ENCODE measurements at regions not wholly inside any gene's neighbourhood (a gene's known extent, or its start where the extent isn't known, plus 50 kb on each side); places are given as distances from the start of the nearest gene placed in this dataset.

DNA sequence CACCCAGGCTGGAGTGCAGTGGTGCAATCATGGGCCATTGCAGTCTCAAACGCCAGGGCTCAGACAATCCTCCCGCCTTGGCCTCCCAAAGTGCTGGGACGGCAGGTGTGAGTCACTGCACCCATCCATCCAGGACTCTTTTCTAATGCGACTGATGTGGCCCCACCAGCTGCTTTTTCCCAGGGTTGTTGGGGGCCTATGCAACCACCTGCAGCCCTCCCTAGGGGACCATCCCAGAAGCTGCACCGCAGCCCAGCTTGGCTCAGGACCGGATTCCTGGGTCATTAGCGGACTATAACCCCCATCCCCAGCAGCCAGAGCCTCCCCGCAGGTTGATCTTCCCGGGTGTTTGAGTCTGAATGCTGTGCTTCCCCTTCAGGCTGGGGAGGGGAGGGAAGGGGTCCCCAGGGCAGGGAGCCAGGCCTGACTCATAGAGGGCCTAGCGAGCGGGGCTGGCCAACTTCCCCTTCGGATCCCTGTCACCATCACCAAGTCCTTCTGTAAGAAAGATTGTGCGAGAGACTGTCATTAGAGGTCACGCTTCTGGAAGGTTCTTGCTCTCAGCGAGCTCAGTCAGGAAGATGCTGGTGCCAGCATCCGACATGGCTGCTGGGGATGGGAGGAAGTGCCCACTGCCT is 108.7 kb upstream of the ACTRT2 start:
- no peak overlapping the region for H3K4me3 Mint-ChIP-seq
- DNase-seq: no peak
- no peak for ATAC-seq
- no peaks in the 10 kb centered on the region for H3K4me1 Mint-ChIP-seq
- H3K9me3 Mint-ChIP-seq: peaks cover 7% of the 10 kb centered on the region
- no peaks in the 10 kb centered on the region for H3K36me3 Mint-ChIP-seq (ENCODE audit: low read depth)
- H3K27ac Mint-ChIP-seq: no peak overlapping the region
- no peaks in the 10 kb centered on the region for H3K27me3 Mint-ChIP-seq

DNA sequence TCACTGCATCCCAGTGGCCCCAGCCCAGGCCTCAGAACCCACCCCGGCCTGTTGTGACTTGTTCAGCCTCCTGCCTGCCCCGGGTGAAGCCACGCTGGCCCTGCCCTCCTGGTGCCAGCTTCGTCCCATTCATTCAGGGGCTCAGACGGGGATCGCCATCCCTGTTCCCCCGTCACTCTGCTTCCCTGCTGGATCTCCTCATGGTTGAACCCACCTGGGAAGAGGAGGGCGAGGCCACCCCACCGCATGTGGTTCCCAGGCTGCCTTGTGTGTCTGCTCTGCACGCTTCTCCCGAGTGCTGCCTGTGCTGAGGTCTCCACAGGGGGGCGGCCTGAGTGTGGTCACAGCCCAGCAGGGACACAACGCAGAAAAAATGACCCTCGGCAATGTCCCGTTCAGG is 108.2 kb upstream of the ACTRT2 start:
- Mint-ChIP-seq H3K27me3 (no peaks in the 10 kb centered on the region), H3K9me3 (peaks cover 7% of the 10 kb centered on the region), H3K4me1 (no peaks in the 10 kb centered on the region), H3K4me3 (no peak overlapping the region), H3K36me3 (ENCODE audit: low read depth) (no peaks in the 10 kb centered on the region), H3K27ac (no peak overlapping the region)
- ATAC-seq (no peak), DNase-seq (no peak)

DNA sequence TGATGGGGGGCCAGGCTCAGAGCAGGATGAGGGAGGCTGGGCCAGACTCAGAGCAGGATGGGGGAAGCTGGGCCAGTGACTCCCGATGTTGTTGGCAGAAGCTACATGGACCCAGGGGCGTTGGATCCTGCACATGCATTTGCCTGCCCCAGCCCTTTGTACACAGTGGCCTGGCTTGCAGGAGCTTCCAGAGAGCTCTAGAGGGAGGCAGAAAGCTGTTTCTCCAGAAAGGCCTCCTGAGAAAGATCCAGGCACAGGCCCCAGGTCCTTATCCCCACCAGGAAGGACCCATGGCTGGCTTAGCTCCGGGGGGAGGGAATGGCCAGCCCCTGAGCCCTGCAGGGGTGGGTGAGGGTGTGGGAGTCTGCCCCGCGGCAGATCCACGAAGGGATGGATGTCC is 106.6 kb upstream of the ACTRT2 start:
- DNase-seq (no peak), ATAC-seq (no peak)
- Mint-ChIP-seq H3K4me1 (no peaks in the 10 kb centered on the region), H3K9me3 (peaks cover 7% of the 10 kb centered on the region), H3K4me3 (no peak overlapping the region), H3K36me3 (ENCODE audit: low read depth) (no peaks in the 10 kb centered on the region), H3K27ac (no peak overlapping the region), H3K27me3 (no peaks in the 10 kb centered on the region)

DNA sequence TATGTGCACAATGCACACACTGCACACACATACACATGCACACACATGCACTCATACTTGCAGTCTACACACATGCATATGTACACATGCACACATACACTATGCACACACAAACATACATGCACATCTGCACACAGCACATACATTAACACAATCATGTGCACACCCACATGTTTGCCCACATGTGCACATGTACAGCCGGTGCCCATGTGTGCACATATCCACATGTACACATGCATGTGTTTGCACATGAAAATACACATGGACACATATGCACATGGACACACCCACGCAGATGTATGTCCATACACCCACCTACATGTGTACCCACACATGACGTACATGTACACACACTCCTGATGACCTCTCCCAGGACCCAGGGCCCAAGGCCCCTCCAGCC is 105.1 kb upstream of the ACTRT2 start:
- H3K27me3 Mint-ChIP-seq: no peaks in the 10 kb centered on the region
- ATAC-seq (no peak), DNase-seq (no peak)
- no peaks in the 10 kb centered on the region for H3K36me3 Mint-ChIP-seq (ENCODE audit: low read depth)
- H3K4me3 Mint-ChIP-seq: no peak overlapping the region
- peaks cover 7% of the 10 kb centered on the region for H3K9me3 Mint-ChIP-seq
- no peaks in the 10 kb centered on the region for H3K4me1 Mint-ChIP-seq
- no peak overlapping the region for H3K27ac Mint-ChIP-seq

DNA sequence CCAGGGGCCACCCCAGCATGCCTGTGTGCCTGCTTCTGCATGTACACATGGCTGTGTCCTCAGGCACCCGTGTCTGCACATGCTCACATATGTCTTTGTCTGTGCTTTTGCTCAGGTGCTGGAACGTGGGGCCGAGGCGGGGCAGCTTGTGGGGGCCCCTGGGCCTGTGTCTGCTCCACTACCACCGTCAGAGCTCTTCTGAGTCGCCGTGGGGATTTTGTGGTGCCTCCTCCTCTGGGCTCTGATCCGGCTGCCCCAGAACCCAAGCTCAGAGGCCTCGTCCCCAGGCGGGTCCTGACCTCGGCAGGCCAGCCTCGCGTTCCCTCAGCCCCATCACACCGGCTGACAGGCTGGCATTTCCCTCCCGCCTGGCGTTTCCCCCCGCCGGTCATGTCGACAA is 104.6 kb upstream of the ACTRT2 start:
- Mint-ChIP-seq H3K4me1 (no peaks in the 10 kb centered on the region), H3K27ac (no peak overlapping the region), H3K27me3 (no peaks in the 10 kb centered on the region), H3K36me3 (ENCODE audit: low read depth) (no peaks in the 10 kb centered on the region), H3K9me3 (peaks cover 7% of the 10 kb centered on the region), H3K4me3 (no peak overlapping the region)
- DNase-seq: no peak
- ATAC-seq: no peak

DNA sequence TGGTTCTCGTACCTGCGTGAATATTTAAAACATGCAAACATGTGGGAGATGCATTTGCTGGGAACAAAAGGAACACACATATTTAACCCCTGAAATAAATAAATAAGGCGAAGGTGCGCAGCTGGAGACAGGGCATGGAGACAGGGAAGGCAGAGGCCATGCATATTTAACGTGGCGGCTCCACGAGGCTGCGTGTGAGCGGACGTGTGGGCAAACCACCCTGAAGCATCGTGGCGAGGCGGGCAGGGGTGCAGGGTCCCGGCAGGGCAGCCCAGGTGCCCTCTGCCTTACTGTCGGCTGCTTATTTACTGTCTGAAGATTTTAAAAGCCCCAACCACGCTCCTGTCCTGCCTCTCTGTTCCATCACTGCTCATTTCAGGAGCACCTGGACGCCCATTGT is 104.0 kb upstream of the ACTRT2 start:
- Mint-ChIP-seq H3K4me3 (no peak overlapping the region), H3K9me3 (peaks cover 7% of the 10 kb centered on the region), H3K36me3 (ENCODE audit: low read depth) (no peaks in the 10 kb centered on the region), H3K4me1 (no peaks in the 10 kb centered on the region), H3K27ac (no peak overlapping the region), H3K27me3 (no peaks in the 10 kb centered on the region)
- DNase-seq: no peak
- ATAC-seq: no peak

DNA sequence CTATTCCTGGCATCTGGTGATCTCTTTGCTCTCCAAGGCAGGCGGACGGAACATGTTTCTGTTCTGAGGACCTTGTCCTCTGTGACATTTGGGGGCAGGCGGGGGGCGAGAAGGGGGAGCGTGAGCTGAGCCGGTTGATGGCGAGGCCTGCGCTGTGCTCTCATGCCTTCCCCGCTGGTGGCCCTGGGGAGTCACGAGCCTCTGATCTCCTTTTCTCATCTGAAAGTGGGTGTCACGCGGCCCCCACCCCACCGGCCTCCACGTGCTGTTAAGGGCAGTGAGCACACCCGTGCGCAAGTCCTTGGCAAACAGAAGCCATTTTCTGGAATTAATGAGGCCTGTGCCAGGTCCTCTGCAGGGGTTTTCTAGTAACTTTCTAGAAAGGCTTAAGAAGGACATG is 102.8 kb upstream of the ACTRT2 start:
- Mint-ChIP-seq H3K4me1 (no peaks in the 10 kb centered on the region), H3K36me3 (ENCODE audit: low read depth) (no peaks in the 10 kb centered on the region), H3K27me3 (no peaks in the 10 kb centered on the region), H3K4me3 (no peak overlapping the region), H3K9me3 (peaks cover 7% of the 10 kb centered on the region), H3K27ac (no peak overlapping the region)
- ATAC-seq (no peak), DNase-seq (no peak)

DNA sequence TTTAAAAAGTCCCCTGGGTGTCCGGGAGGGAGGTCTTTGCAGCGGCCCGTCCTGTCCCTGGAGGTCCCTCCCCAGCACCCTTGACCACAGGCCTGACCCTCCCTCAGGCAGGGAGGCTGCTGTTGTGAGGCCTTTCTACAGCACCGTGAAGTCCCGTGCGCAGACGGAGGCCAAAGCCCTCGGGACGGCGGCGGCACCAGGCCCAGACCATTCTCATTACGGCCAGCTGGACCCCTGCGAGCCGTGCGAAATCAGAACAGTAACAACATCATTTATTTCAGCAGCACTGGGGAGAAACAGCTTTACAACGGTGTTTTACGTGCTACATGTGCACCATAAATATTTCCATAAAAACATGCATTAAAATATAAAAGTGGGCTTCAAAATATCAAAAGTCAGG is 101.4 kb upstream of the ACTRT2 start:
- H3K27ac Mint-ChIP-seq: no peak overlapping the region
- no peak overlapping the region for H3K4me3 Mint-ChIP-seq
- peaks cover 7% of the 10 kb centered on the region for H3K9me3 Mint-ChIP-seq
- ATAC-seq: no peak
- no peaks in the 10 kb centered on the region for H3K36me3 Mint-ChIP-seq (ENCODE audit: low read depth)
- peaks cover 1% of the 10 kb centered on the region for H3K27me3 Mint-ChIP-seq
- H3K4me1 Mint-ChIP-seq: no peaks in the 10 kb centered on the region
- no peak for DNase-seq

DNA sequence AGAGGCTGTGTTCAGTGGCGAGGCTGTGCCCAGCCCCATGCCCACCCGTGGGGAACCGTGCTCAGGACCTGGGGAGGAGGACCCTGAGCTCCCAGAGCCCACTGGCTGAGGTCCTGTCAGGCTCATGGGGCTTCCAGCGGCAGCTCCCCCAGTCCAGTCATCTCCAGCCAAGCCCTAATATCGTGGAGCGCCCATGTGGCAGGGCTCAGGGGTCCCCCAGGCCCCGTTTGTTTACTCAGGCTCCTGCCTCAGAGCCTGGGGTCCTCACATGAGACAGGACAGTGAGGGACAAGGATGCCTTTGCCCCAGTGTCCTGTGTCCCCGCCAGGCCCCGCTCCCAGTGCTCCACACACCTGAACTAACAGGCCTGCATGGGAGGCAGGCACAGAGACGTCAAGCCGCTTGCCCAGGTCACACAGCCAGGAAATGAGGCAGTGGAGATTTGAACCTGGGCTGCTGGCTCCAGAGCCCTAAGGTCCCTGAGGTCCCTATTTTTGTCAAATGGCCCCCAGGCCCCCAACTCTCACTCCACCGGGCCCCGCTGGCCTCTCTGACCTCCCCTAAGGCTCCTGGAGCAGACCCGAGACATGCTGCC is 100.7 kb upstream of the ACTRT2 start:
- peaks cover 6% of the 10 kb centered on the region for H3K9me3 Mint-ChIP-seq
- DNase-seq (no peak), ATAC-seq (no peak)
- H3K4me3 Mint-ChIP-seq: no peak overlapping the region
- H3K36me3 Mint-ChIP-seq (ENCODE audit: low read depth): no peaks in the 10 kb centered on the region
- no peaks in the 10 kb centered on the region for H3K4me1 Mint-ChIP-seq
- H3K27me3 Mint-ChIP-seq: peaks cover 2% of the 10 kb centered on the region
- H3K27ac Mint-ChIP-seq: no peak overlapping the region

DNA sequence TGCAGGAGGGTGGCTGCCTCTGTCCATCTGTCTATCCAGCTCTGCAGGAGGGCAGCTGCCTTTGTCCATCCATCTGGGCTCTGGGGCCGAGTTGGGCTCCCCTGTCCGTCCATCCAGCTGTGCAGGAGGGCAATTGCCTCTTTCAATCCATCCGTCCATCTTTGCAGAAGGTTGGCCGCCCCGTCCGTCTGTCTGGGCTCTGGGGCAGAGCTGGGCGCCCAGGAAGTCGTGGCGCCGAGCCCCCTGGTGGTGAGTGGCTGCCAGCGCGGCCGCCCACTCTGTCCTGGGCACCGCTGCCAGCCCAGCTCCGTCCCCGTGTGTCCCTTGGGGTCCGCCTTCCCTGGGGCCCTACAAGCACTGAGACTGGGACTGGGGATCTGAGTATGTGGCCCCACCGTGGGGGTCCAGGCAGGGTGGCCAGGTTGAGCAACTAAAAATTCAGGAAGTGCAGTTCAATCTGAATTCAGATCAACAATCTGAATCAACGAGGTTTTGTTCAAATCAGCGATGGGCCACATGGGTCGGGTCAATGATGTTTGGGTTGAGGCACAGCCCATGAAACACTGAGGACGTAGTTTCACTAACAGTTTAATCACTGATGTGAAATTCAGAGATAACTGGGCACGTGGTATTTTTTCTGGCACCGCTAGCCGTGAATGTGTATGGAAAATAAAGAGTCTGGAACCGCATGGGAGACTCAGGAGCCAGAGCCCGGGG is 99.1 kb upstream of the ACTRT2 start:
- peak; percentile 46 for DNase-seq
- no peaks in the 10 kb centered on the region for H3K36me3 Mint-ChIP-seq (ENCODE audit: low read depth)
- no peak overlapping the region for H3K4me3 Mint-ChIP-seq
- no peaks in the 10 kb centered on the region for H3K9me3 Mint-ChIP-seq
- H3K27ac Mint-ChIP-seq: no peak overlapping the region
- peak; percentile 29 for ATAC-seq
- H3K4me1 Mint-ChIP-seq: no peaks in the 10 kb centered on the region
- H3K27me3 Mint-ChIP-seq: peaks cover 2% of the 10 kb centered on the region

DNA sequence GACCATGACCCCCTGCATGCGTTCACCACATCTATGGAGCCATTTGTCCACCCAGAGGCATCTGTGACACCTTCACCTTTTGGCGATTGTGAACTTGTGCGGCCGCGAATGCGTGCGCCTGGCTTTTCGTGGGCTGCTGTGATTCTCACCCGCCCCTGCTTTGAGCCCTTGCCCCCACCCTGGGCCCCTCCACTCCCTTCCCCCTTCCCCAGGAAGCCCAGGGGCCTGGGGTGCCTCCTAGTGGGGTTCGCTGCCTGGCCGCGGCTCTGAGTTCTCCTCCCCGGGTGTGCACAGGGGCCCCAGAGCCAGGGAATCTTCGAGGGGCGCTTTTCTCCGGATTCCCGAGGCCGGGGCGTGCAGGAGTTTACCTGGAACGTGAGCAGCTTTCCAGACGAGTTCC is 97.9 kb upstream of the ACTRT2 start:
- peaks cover 2% of the 10 kb centered on the region for H3K27me3 Mint-ChIP-seq
- no peak for DNase-seq
- no peak overlapping the region for H3K27ac Mint-ChIP-seq
- ATAC-seq: no peak
- H3K36me3 Mint-ChIP-seq (ENCODE audit: low read depth): no peaks in the 10 kb centered on the region
- no peaks in the 10 kb centered on the region for H3K4me1 Mint-ChIP-seq
- no peak overlapping the region for H3K4me3 Mint-ChIP-seq
- no peaks in the 10 kb centered on the region for H3K9me3 Mint-ChIP-seq

DNA sequence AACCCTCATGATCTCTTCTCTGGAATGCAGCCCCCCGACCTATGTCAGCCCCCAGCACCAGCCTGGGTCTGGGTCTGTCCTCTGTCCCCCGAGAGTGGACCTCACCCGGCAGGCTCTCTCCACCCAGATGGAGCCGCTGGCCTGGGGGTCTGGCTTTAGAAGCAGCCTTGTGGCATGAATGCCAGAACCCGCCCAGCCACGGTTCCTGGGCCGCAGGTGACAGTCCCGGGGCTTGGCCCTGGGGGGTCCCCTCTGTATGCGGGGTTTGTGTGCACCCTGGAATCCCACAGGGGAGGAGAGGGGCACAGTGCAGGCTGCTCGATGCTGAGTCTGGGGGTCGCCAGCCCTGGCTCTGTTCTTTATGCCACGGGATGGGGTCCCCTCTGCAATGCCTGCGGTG is 96.0 kb upstream of the ACTRT2 start:
- no peaks in the 10 kb centered on the region for H3K9me3 Mint-ChIP-seq
- ATAC-seq: no peak
- peaks cover 2% of the 10 kb centered on the region for H3K27me3 Mint-ChIP-seq
- no peaks in the 10 kb centered on the region for H3K36me3 Mint-ChIP-seq (ENCODE audit: low read depth)
- no peaks in the 10 kb centered on the region for H3K4me1 Mint-ChIP-seq
- no peak overlapping the region for H3K4me3 Mint-ChIP-seq
- no peak for DNase-seq
- no peak overlapping the region for H3K27ac Mint-ChIP-seq

DNA sequence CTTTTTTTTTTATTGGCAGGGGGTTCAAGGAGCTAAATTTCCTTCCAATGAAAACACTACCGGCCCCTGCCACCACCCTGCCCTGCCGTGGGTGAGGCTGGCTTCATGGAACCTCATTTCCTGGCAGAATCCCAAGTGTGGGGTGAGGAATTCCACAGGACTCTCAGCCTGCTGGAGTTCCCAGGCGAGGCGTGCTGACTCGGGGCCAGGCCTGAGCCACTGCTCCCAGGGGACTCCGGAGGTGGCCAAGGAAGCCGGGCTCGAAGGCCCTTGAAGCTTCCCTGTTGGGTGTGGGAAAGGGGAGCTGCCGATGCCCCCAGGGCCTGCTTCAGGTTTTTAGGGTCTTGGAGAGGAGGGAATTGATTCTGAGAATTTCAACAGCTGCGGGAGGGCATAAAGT is 95.3 kb upstream of the ACTRT2 start:
- Mint-ChIP-seq H3K4me1 (no peaks in the 10 kb centered on the region), H3K9me3 (no peaks in the 10 kb centered on the region), H3K27me3 (peaks cover 2% of the 10 kb centered on the region), H3K36me3 (ENCODE audit: low read depth) (no peaks in the 10 kb centered on the region), H3K4me3 (no peak overlapping the region), H3K27ac (no peak overlapping the region)
- DNase-seq (no peak), ATAC-seq (no peak)

DNA sequence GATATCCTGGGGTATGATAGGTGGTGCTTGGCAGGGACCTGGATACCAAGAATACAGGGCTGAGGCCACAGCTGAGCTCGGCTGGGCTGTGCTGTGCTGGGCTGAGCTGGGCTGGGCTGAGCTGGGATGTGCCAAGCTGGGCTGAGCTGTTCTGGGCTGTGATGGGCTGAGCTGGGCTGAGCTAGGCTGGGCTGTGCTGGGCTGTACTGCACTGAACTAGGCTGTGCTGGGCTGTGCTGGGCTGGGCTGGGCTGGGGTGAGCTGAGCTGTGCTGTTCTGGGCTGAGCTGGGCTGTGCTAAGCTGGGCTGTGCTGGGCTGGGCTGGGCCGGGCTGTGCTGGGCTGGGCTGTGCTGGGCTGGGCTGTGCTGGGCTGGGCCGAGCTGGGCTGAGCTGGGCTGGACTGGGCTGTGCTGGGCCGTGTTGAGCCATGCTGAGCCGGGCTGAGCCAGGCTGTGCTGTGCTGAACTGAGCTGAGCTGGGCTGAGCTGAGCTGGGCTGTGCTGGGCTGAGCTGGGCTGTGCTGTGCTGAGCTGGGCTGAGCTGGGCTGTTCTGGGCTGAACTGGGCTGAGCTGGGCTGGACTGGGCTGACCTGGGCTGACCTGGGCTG is 94.7 kb upstream of the ACTRT2 start:
- Mint-ChIP-seq H3K27me3 (peaks cover 2% of the 10 kb centered on the region), H3K9me3 (no peaks in the 10 kb centered on the region), H3K36me3 (ENCODE audit: low read depth) (no peaks in the 10 kb centered on the region), H3K27ac (no peak overlapping the region), H3K4me1 (no peaks in the 10 kb centered on the region), H3K4me3 (no peak overlapping the region)
- no peak for ATAC-seq
- DNase-seq: no peak

All from activated naive CD8-positive, alpha-beta T cell treated with anti-CD3 and anti-CD28 coated beads, Interleukin-2, amount 50 U/mL, for 24 hours (primary cell).